ENCODE measurements at regions not wholly inside any gene's neighbourhood (a gene's known extent, or its start where the extent isn't known, plus 50 kb on each side); places are given as distances from the start of the nearest gene placed in this dataset.

GRCh38 chr12:91326058-91327027, 143.7 kb upstream of the DCN start:
- no peak overlapping the region for H3K27ac Mint-ChIP-seq
- TF ChIP-seq CTCF (IDR thresholded peaks at IDR 0.05), result peak; percentile 84

GRCh38 chr12:91320999-91321398, 138.4 kb upstream of the DCN start:
- TF ChIP-seq CTCF (IDR thresholded peaks at IDR 0.05), result no peak
- Mint-ChIP-seq H3K4me1 (no peaks in the 10 kb centered on the region), H3K36me3 (ENCODE audit: low read depth) (no peaks in the 10 kb centered on the region), H3K27ac (no peak overlapping the region), H3K9me3 (no peaks in the 10 kb centered on the region), H3K27me3 (ENCODE audit: low read depth, poor library complexity) (peaks cover 3% of the 10 kb centered on the region), H3K4me3 (no peak overlapping the region)
- no peak for DNase-seq

More at GRCh38 chr12:91326058-91327027, 143.7 kb upstream of the DCN start:
- H3K27me3 Mint-ChIP-seq (ENCODE audit: low read depth, poor library complexity), result peaks cover under 1% of the 10 kb centered on the region
- peak; percentile 63 for DNase-seq
- H3K4me1 Mint-ChIP-seq, result no peaks in the 10 kb centered on the region
- H3K4me3 Mint-ChIP-seq, result no peak overlapping the region
- no peaks in the 10 kb centered on the region for H3K9me3 Mint-ChIP-seq
- no peaks in the 10 kb centered on the region for H3K36me3 Mint-ChIP-seq (ENCODE audit: low read depth)

GRCh38 chr12:91319071-91319760, 136.6 kb upstream of the DCN start:
- Mint-ChIP-seq H3K36me3 (ENCODE audit: low read depth) (no peaks in the 10 kb centered on the region), H3K4me1 (no peaks in the 10 kb centered on the region), H3K9me3 (no peaks in the 10 kb centered on the region), H3K27ac (no peak overlapping the region), H3K27me3 (ENCODE audit: low read depth, poor library complexity) (peaks cover 3% of the 10 kb centered on the region), H3K4me3 (no peak overlapping the region)
- TF ChIP-seq CTCF (IDR thresholded peaks at IDR 0.05), result no peak
- no peak for DNase-seq

GRCh38 chr12:91317306-91317705, 134.7 kb upstream of the DCN start:
- no peak overlapping the region for H3K27ac Mint-ChIP-seq
- H3K4me3 Mint-ChIP-seq, result no peak overlapping the region
- DNase-seq, result no peak
- peaks cover 3% of the 10 kb centered on the region for H3K27me3 Mint-ChIP-seq (ENCODE audit: low read depth, poor library complexity)
- H3K9me3 Mint-ChIP-seq, result no peaks in the 10 kb centered on the region
- TF ChIP-seq CTCF (IDR thresholded peaks at IDR 0.05), result no peak
- H3K4me1 Mint-ChIP-seq, result no peaks in the 10 kb centered on the region
- no peaks in the 10 kb centered on the region for H3K36me3 Mint-ChIP-seq (ENCODE audit: low read depth)

- no peaks in the 10 kb centered on the region for H3K9me3 Mint-ChIP-seq
- no peaks in the 10 kb centered on the region for H3K36me3 Mint-ChIP-seq (ENCODE audit: low read depth)
- no peak for TF ChIP-seq CTCF (IDR thresholded peaks at IDR 0.05)
- H3K4me1 Mint-ChIP-seq, result no peaks in the 10 kb centered on the region
- H3K27me3 Mint-ChIP-seq (ENCODE audit: low read depth, poor library complexity), result peaks cover 3% of the 10 kb centered on the region
- no peak for DNase-seq
- H3K27ac Mint-ChIP-seq, result no peak overlapping the region
- no peak overlapping the region for H3K4me3 Mint-ChIP-seq
Measured at GRCh38 chr12:91316907-91317269, 134.3 kb upstream of the DCN start.

Measured in nephron progenitor cell (in vitro differentiated cells).